HG03457 (cell line): ENCODE measurements at regions not wholly inside any gene's neighbourhood (a gene's known extent, or its start where the extent isn't known, plus 50 kb on each side); places are given as distances from the start of the nearest gene placed in this dataset.
"Not testable (repeated sequence)": the region's sequence is repeated elsewhere in the genome, so short reads cannot be mapped to it uniquely, and the experiment has no call there.

Source experiments
- ATAC-seq: cut with Tn5 transposase; IDR thresholded peaks from one replicate; pipeline ENCODE4 v1.9.1; 2021; ENCODE audit warnings: moderate number of reproducible peaks; ENCODE audit not compliant: unreplicated experiment

DNA sequence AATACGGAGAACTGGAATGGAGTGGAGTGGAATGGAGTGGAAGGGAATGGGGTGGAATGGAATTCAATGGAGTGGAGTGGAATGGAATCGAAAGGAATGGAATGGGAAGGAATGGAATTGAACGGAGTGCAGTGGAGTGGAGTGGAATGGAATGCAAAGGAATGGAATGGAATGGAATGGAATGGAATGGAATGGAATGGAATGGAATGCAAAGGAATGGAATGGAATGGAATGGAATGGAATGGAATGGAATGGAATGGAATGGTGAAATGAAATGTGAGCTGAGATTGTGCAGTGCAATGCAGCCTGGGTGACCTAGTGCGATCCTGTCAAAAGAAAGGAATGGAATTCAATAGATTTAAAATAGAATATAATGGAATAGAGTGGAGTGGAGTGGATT, 357.3 kb upstream of the WSB1 start:
- not testable (repeated sequence) for ATAC-seq

DNA sequence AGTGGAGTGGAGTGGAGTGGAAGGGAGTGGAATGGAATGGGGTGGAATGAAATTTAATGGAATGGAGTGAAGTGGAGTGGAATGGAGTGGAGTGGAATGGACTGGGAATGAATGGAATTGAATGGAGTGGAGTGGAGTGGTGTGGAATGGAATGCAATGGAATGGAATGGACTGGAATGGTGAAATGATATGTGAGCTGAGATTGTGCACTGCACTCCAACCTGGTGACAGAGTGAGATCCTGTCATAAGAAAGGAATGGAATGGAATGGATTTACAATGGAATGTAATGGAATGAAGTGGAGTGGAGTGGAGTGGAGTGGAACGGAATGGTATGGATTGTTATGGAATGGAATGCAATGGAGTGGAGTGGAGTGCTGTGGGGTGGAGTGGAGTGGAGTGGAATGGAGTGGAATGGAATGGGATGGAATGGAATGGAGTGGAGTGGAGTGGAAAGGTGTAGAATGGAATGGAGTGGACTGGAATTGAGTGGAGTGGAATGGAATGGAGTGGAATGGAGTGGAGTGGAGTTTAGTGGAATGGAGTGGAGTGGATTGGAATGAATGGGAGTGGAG, 356.1 kb upstream of the WSB1 start:
- not testable (repeated sequence) for ATAC-seq

DNA sequence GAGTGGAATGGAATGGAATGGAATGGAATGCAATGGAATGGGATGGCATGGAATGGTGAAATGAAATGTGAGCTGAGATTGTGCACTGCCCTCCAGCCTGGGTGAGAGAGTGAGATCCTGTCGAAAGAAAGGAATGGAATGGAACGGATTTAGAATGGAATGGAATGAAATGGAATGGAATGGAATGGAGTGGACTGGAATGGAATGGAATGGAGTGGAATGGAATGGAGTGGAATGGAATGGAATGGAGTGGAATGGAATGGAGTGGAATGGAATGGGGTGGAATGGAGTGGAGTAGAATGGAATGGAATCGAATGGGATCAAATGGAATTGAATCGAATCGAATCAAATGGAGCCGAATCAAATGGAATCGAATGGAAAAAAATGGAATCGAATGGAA, 354.2 kb upstream of the WSB1 start:
- not testable (repeated sequence) for ATAC-seq

DNA sequence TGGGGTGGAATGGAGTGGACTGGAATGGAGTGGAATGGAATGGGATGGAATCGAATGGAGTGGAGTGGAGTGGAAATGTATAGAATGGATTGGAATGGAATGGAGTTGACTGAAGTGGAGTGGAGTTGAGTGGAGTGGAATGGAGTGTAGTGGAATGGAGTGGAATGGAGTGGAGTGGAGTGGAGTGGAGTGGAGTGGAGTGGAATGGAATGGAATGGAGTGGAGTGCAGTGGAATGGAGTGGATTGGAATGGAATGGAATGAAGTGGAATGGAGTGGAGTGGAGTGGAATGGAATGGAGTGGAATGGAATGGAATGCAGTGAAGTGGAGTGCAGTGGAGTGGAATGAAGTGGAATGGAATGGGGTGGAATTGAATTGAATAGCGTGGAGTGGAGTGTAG, 353.3 kb upstream of the WSB1 start:
- ATAC-seq, result not testable (repeated sequence)

DNA sequence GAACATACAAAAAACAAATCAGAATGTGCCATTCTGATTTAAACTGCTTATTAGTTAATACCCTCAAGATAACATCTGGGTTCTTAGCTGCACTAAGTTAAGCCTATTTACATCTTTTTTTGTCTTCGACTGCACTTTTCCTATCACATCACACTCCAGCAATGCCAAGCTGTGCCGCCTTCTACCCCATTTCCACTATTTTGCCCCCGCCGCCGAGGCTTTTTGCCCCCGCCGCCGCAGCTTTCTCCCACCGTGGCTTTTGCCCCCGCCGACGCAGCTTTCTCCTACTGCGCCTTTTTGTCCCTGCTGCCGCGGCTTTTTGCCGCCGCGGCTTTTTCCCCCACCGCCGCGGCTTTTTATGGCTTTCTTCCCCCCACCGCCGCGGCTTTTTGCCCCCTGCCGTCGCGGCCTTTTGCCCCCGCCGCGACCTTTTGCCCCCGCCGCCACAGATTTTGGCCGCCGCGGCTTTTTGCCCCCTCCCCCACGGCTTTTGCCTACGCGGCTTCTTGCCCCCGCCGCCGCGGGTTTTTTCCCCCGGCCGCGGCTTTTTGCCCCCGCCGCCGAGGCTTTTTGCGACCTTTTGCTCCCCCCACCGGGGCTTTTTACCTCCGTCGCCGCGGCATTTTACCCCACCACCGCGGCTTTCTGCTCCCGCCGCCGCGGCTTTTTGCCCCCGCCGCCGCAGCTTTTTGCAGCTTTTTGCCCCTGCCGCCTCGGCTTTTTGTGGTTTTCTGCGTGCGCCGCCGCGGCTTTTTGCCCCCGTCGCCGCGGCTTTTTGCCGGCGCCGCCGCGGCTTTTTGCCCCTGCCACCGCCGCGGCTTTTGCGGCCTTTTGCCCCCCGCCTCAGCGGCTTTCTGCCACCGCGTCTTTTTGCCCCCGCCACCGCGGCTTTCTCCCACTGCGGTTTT, 331.4 kb upstream of the WSB1 start:
- no peak for ATAC-seq

DNA sequence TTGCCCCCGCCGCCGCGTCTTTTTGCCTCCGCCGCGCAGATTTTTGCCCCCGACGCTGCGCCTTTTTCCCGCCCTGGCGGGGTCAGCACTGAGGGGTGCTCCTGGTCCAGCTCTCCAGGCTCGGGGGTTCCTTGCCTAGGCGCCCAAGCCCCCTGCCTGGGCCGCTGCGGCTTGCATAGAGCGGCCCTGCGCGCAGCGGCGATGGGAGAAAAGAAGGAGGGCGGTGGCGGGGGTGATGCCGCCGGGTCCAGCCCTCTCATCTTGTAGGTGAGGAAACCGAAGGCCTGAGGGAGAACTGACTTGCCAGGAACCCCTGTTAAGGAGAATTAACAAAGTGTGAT, 330.8 kb upstream of the WSB1 start:
- ATAC-seq, result no peak

DNA sequence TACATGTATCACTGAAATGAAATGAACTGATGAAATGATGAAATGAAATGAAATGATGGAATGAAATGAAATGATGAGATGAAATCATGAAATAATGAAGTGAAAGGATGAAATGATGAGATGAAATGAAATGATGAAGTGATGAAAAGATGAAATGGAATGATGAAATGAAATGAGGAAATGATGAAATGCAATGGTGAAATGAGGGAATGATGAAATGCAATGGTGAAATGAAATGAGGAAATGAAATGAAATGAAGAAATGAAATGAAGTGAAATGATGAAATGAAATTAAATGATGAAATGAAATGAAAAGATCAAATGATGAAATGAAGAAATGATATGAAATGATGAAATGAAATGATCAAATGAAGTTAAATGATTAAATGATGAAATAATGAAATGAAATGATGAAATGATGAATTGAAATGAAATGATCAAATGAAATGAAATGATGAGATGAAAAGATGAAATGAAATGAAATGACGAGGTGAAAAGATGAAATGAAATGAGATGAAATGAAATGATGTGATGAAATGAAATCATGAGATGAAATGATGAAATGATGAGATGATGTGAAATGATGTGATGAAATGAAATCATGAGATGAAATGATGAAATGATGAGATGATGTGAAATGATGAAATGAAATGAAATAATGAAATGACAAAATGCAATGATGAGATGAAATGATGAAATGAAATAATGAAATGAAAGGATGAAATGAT, 327.9 kb upstream of the WSB1 start:
- not testable (repeated sequence) for ATAC-seq

DNA sequence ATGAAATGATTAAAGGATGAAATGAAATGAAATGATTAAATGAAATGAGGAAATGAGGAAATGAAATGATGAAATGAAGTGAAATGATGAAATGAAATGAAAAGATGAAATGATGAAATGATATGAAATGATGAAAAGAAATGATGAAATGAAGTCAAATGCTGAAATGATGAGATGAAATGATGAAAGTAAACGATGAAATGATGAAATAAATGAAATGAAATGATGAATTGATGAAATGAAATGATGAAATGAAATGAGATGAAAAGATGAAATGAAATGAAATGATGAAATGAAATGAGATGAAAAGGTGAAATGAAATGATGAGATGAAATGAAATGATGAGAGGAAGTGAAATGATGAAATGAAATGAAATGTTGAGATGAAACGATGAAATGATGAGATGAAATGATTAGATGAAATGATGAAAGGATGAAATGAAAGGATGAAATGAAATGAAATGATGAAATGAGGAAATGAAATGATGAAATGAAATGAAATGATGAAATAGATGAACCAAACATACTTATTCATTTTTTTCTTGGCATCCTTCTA, 327.2 kb upstream of the WSB1 start:
- ATAC-seq, result not testable (repeated sequence)

DNA sequence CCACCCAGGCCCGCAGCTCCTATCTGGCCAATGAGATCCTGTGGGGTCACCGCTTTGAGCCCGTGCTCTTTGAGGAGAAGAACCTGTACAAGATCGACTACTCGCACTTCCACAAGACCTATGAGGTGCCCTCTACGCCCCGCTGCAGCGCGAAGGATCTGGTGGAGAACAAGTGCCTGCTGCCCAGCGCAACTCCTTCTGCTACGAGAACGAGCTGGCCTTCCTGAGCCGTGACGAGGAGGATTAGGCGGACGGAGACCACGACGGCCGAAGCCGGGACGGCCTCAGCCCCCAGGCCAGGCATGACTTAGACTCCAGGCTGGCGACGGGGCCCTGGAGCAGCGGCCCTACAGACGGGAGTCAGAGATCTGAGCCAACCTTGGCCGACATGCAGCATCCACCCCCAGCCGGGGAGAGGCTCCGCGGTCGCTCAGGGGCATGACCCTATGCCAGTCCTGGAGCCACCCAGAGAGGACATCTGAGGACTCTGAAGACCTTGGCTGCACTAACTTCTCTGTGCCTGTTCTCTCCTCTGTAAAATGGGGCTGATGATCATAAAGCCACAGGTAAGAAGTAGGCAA, 312.0 kb upstream of the WSB1 start:
- not testable (repeated sequence) for ATAC-seq

DNA sequence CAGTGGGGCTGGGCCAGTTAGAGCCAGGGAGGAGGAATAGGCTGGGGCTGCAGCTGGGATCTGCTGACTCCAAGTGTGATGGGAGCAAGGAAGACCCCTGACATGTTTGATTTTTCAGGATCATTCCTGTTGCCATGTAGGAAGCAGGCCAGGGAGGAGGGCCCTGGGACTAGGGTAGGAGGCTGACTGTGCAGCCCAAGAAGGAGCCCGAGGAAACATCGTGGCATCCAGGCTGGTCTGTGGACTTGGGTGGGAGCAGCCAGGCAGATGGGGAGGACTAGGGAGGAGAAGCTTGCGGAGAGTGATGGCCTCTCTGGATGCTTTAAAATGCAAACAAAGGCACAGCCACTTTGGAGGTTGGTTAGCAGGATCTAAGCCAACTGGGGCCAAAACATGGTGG, 311.4 kb upstream of the WSB1 start:
- ATAC-seq, result not testable (repeated sequence)

DNA sequence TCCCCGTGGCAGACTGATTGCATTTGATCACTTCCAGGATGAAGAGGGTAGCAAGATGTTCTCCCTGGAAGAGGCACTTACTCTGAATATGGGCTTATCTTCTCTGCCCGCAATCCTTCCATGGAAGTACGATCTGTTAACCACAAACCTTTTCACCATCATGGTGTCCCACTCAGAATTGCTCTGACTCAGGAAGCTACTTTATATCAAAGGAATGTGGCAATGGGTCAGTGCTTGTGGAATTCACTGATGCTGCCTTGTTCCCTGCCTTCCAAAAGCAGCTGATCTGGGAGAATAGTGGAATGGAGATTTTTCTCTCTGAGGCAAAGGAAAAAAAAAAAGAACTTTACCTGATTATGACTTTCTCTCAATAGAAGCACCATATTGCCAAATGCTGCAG, 306.1 kb upstream of the WSB1 start:
- not testable (repeated sequence) for ATAC-seq

DNA sequence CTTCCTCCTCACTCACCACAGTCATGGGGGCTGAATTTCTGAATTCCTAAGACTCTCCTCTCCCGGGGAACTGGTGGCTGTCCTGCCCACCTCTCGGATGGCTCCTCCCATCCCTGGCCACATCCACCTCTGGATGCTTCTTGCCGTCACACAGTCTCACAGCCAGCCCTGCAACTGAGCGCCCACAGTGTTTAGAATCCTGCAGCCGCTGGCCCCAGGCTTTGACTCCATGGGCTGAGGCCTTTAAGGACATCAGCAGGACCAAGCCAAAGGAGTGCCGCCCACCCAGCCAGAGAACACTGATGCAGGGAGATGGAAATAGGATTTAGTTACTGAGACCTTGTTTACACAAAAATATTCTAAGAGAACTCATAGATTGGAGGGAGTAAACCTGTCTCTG, 299.3 kb upstream of the WSB1 start:
- ATAC-seq, result not testable (repeated sequence)

DNA sequence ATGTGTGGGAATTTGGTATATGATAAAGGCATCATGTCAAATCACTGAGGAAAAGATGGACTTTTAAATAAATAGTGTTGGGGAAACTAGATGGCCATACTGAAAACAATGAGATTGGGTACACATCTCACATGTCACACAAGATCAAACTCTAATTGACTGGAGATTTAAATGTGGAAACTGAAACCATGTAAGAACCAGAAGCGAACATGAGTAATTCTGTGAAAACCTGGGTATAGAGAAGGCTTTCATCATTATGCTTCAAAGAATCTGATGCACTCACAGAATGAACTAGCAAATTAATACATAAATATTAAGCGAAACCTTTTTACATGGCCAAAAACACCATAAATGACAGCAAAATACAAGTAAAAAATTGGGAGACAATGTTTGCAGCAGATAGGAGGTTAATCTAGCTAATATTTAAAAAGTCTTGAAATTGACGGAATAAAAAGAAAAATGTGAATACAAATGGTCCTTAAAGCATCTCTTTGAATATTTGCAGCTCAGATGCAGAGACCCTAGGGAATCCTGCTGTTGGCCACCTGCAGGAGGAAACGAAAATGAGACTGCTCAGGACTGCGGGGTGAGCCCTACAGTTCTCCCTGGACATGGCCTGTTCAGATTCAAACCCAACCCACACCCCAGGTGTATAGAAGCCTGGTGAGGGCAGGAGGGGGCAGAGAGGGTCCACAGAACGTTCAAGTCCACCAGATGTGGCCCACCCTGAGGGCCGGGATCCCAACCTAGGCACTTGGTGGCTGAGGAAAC, 297.6 kb upstream of the WSB1 start:
- not testable (repeated sequence) for ATAC-seq

DNA sequence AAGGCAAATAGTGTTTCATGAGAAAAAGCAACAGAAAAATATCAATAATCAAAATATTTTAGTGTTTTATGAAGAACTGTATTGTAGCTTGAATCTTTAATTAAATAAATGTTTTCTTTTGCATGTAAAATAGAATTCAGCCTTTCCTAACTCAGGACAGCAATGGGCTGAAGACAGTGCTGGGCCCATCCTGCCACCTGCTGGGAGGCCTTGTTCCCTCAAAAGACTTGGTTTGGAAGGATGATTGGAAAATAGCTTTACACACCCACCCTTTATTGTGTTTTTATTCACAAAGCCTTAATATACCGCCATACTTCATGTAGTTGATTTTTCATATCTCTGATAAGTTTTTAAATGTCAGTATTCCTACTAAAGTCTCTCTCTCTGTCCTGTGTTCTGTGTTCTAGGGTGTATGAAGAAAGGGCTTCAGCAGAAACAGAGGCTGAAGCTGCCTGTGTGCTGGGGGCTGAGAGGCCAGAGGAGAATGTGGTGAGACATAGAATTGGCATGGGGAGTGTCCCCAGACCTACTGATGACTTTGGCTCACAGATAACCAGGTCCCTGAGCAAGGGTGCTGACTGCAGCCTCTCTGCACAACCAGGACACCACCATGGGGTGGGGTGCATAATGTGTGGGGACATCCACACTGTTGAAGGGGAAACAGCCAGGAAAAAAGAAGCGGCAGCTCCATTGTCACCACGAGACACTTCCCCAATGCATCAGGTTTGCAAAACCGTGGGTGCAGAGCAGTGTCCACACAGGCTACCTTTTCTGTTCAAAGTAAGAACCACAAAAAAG, 286.0 kb upstream of the WSB1 start:
- ATAC-seq, result not testable (repeated sequence)

DNA sequence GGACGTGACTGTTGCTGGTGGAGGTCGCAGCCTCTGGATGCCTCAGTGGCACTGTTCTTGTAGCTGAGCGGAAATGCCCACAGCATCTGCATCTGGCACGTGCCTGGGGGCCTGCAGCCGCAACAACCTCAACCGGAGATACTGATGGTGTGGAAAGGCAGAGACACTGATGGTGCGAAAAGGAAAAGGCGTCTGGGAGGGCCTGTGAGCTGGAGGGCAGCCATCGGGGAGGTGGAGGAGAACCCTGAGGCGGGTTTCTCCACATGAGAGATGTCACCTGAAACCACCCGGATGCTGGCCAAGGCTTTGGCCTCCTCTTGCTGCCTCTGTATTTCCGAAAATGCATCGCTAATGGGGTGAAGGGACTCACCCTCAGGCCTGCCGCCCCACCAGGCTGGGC, 284.8 kb upstream of the WSB1 start:
- ATAC-seq, result no peak

DNA sequence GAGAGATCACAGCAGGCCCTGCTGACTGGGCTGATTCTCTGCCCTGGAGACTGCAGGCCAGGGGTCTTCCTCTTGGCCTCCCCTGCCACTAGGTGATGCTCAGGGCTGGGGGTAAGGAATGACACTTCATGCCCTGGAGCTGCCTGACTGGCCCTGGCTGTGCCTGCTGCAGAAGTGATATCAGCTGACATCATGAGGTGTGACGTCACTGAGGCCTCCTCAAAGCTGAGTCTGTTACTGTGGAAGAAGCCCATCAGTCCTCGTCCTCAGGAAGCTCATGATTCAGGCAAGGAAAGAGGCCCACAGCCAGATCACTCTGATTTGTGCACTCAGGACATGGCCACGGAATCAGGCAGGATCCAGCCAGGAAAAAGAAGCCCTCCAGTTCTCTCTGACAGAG, 283.8 kb upstream of the WSB1 start:
- ATAC-seq, result not testable (repeated sequence)

DNA sequence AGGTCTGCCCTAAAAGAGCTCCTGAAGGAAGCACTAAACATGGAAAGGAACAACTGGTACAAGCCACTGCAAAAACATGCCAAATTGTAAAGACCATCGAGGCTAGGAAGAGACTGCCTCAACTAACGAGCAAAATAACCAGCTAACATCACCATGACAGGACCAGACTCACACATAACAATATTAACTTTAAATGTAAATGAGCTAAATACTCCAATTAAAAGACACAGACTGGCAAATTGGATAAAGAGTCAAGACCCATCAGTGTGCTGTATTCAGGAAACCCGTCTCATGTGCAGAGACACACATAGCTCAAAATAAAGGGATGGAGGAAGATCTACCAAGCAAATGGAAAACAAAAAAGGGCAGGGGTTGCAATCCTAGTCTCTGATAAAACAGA, 263.4 kb upstream of the WSB1 start:
- not testable (repeated sequence) for ATAC-seq

DNA sequence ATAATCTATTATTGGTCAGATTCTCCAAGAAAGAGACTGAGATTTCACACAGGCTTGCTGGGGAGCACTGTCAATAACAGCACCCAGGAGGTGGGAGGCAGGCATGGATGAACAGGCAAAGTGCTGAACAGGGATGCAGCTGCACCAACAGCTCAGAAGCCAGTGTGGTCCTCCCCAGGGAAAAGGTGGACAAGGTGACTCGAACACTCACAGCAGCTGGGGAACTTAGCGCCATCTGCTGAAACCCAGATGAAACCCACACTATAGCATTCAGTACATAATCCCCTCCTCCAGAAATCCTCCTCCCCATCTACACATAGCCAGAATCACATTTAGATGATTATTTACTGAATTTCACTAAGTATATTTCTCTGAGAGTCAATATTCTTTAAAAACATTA, 255.2 kb upstream of the WSB1 start:
- ATAC-seq, result no peak

DNA sequence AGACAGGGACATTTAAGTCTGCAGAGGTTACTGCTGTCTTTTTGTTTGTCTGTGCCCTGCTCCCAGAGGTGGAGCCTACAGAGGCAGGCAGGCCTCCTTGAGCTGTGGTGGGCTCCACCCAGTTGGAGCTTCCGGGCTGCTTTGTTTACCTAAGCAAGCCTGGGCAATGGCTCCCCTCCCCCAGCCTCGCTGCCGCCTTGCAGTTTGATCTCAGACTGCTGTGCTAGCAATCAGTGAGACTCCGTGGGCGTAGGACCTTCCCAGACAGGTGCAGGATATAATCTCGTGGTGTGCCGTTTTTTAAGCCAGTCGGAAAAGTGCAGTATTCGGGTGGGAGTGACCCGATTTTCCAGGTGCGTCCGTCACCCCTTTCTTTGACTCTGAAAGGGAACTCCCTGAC, 248.9 kb upstream of the WSB1 start:
- not testable (repeated sequence) for ATAC-seq
